HepG2 (cell line): ENCODE measurements at regions not wholly inside any gene's neighbourhood (a gene's known extent, or its start where the extent isn't known, plus 50 kb on each side); places are given as distances from the start of the nearest gene placed in this dataset.

ENCODE experiments used
- ATAC-seq: fragments of 200-7000 bp; cut with Tn5 transposase; 3 replicates; pipeline ENCODE4 v1.9.1; 2020; ENCODE audit warnings: mild to moderate bottlenecking, moderate library complexity
- BruUV-seq: library from RNA; stranded (reverse); fragments of 400-500 nt; replicated peaks from 2 replicates; lab custom pipeline; 2021; lab: Mats Ljungman, UMichigan
- CTCF ChIA-PET: fragments of 300-600 bp; formaldehyde crosslinking; extraction: SDS; loops from one replicate; lab custom pipeline; 2021; ENCODE audit warnings: low total read pairs, inconsistent platforms, low intra/inter-chr PET ratio; lab: Yijun Ruan, JAX
- POLR2A ChIA-PET: fragments of 350-600 bp; sonication (Branson Sonifier 250); formaldehyde crosslinking; loops from one replicate; lab custom pipeline; 2020; ENCODE audit warnings: antibody characterized with exemption, inconsistent platforms; lab: Yijun Ruan, JAX
- DNase-seq: peaks from one replicate; pipeline ENCODE4 v3.0.0-alpha.2; 2015; ENCODE audit warnings: low spot score
- FAIRE-seq: peaks from 3 replicates; lab custom pipeline; 2011; peaks lifted over from hg19 to GRCh38; lab: Jason Lieb, UNC
- H2AFZ ChIP-seq: one replicate; pipeline ENCODE4 v1.6.1; 2011; ENCODE audit warnings: low read length, inconsistent platforms
- H3K27ac ChIP-seq: fragments of 300-600 bp; 3 replicates; pipeline ENCODE4 v1.8.0; 2011; ENCODE audit warnings: mixed run types, mild to moderate bottlenecking, mixed read lengths, low read length, inconsistent platforms; ENCODE audit not compliant: insufficient read depth; ENCODE audit errors: extremely low read length
- H3K27me3 ChIP-seq, 2 experiments: fragments of 200-600 bp in 1 of 2; 2 replicates in 1 of 2; 3 replicates in 1 of 2; pipeline versions ENCODE4 v1.6.0 to v1.8.0; 2011; ENCODE audit warnings: low read length in 2 of 2, mild to moderate bottlenecking in 2 of 2, moderate library complexity in 2 of 2, inconsistent platforms in 1 of 2; ENCODE audit not compliant: insufficient read depth in 2 of 2, control insufficient read depth in 1 of 2
- H3K36me3 ChIP-seq, 2 experiments: fragments of 200-600 bp in 1 of 2; replicated peaks in 1 of 2; 2 replicates in 1 of 2; 3 replicates in 1 of 2; pipeline versions ENCODE4 v1.5.1 to v1.8.0; 2011; ENCODE audit warnings: low read length in 2 of 2, inconsistent platforms in 1 of 2; ENCODE audit not compliant: insufficient read depth in 2 of 2, control insufficient read depth in 1 of 2
- H3K4me1 ChIP-seq: 2 replicates; pipeline ENCODE4 v1.5.1; 2012; ENCODE audit warnings: low read length, inconsistent platforms; ENCODE audit not compliant: insufficient read depth
- H3K4me2 ChIP-seq: 2 replicates; pipeline ENCODE4 v1.6.0; 2011; ENCODE audit warnings: low read depth, low read length, inconsistent platforms
- H3K4me3 ChIP-seq, 3 experiments: fragments of 200-600 bp in 1 of 3; sonication (generic), shearing (Covaris generic) in 1 of 3; replicated peaks in 1 of 3; 2 replicates each; pipeline ENCODE4 v1.5.1; 2011 to 2016; ENCODE audit warnings: low read length in 3 of 3, inconsistent platforms in 2 of 3, low read depth in 2 of 3, mild to moderate bottlenecking in 2 of 3, control low read depth in 1 of 3, mixed read lengths in 1 of 3; ENCODE audit not compliant: insufficient read depth in 1 of 3
- H3K79me2 ChIP-seq: one replicate; pipeline ENCODE4 v1.6.1; 2011; ENCODE audit warnings: low read length, inconsistent platforms; ENCODE audit not compliant: insufficient read depth
- H3K9ac ChIP-seq: 2 replicates; pipeline ENCODE4 v1.6.0; 2011; ENCODE audit warnings: mild to moderate bottlenecking, low read depth, low read length, inconsistent platforms; ENCODE audit not compliant: insufficient read depth
- H3K9me3 ChIP-seq: 2 replicates; pipeline ENCODE4 v1.5.1; 2012; ENCODE audit warnings: mild to moderate bottlenecking, low read length
- H4K20me1 ChIP-seq: 2 replicates; pipeline ENCODE4 v1.6.0; 2011; ENCODE audit warnings: inconsistent platforms, mild to moderate bottlenecking, low read length, moderate library complexity; ENCODE audit not compliant: insufficient read depth
- AGO2 ChIP-seq: fragments of 200-400 bp; formaldehyde crosslinking; optimal IDR thresholded peaks from 2 replicates; pipeline ENCODE3; 2017; ENCODE audit warnings: mild to moderate bottlenecking, low read depth, low read length, moderate library complexity
- AHR ChIP-seq: IDR thresholded peaks from 2 replicates; pipeline ENCODE4 v1.6.1; 2018; ENCODE audit warnings: missing genetic modification reagents, missing compliant biosample characterization
- GPBP1L1 ChIP-seq: sonication (generic); formaldehyde crosslinking; IDR thresholded peaks from 2 replicates; pipeline ENCODE4 v1.5.0; 2020; ENCODE audit warnings: mild to moderate bottlenecking, missing genetic modification reagents
- GPN1 ChIP-seq: sonication (generic); formaldehyde crosslinking; IDR thresholded peaks from 2 replicates; pipeline ENCODE4 v1.5.1; 2020; ENCODE audit warnings: missing genetic modification reagents, borderline replicate concordance
- HMG20B ChIP-seq: conservative IDR thresholded peaks from 2 replicates; pipeline ENCODE4 v1.6.1; 2016; ENCODE audit warnings: missing genetic modification reagents, missing compliant biosample characterization
- JUND ChIP-seq: sonication (generic); formaldehyde crosslinking; IDR thresholded peaks from 2 replicates; pipeline ENCODE4 v1.8.0; 2022; ENCODE audit warnings: mild to moderate bottlenecking, missing genetic modification reagents
- KDM5A ChIP-seq: fragments of 200-600 bp; sonication (generic); IDR thresholded peaks from 2 replicates; pipeline ENCODE4 v1.7.0; 2018; ENCODE audit warnings: antibody characterized with exemption, mild to moderate bottlenecking, low read length, borderline replicate concordance
- KLF12 ChIP-seq: sonication (generic); formaldehyde crosslinking; IDR thresholded peaks from 2 replicates; pipeline ENCODE4 v1.4.0; 2020; ENCODE audit warnings: missing genetic modification reagents, borderline replicate concordance
- NCOR1 ChIP-seq: fragments of 200-600 bp; sonication (generic); IDR thresholded peaks from 2 replicates; pipeline ENCODE4 v1.7.0; 2017; ENCODE audit warnings: antibody characterized with exemption, low read length, borderline replicate concordance
- PAF1 ChIP-seq: IDR thresholded peaks from 2 replicates; pipeline ENCODE4 v1.6.1; 2016; ENCODE audit warnings: missing genetic modification reagents, missing compliant biosample characterization
- RBFOX2 ChIP-seq: fragments of 200-400 bp; formaldehyde crosslinking; IDR thresholded peaks from 2 replicates; pipeline ENCODE4 v1.6.1; 2017; ENCODE audit warnings: low read depth, mild to moderate bottlenecking, low read length
- SIN3B ChIP-seq: fragments of 150-350 bp; IDR thresholded peaks from 2 replicates; pipeline ENCODE4 v1.6.1; 2014; ENCODE audit warnings: low read length
- TEAD2 ChIP-seq: sonication (generic); formaldehyde crosslinking; IDR thresholded peaks from 2 replicates; pipeline ENCODE4 v1.9.0; 2021; ENCODE audit warnings: missing genetic modification reagents
- TRIM24 ChIP-seq: sonication (generic); formaldehyde crosslinking; IDR thresholded peaks from 2 replicates; pipeline ENCODE4 v1.8.0; 2022; ENCODE audit warnings: mild to moderate bottlenecking, missing genetic modification reagents
- ZBTB7A ChIP-seq: sonication (generic); formaldehyde crosslinking; IDR thresholded peaks from 2 replicates; pipeline ENCODE4 v1.8.0; 2022; ENCODE audit warnings: mild to moderate bottlenecking, missing genetic modification reagents
- ZEB1 ChIP-seq: IDR thresholded peaks from 2 replicates; pipeline ENCODE4 v1.6.1; 2012; ENCODE audit warnings: mild to moderate bottlenecking, low read depth, inconsistent platforms; ENCODE audit not compliant: insufficient replicate concordance
- ZFX ChIP-seq: sonication (generic); formaldehyde crosslinking; IDR thresholded peaks from 2 replicates; pipeline ENCODE4 v1.4.0; 2020; ENCODE audit warnings: mild to moderate bottlenecking, low read depth, missing genetic modification reagents, moderate library complexity
- ZNF713 ChIP-seq: sonication (generic); formaldehyde crosslinking; IDR thresholded peaks from 2 replicates; pipeline ENCODE4 v1.4.0; 2020; ENCODE audit warnings: mild to moderate bottlenecking, missing genetic modification reagents
- ZNF777 ChIP-seq: sonication (generic); formaldehyde crosslinking; IDR thresholded peaks from 2 replicates; pipeline ENCODE4 v1.4.0; 2020; ENCODE audit warnings: missing genetic modification reagents
- WGBS: methylation state at CpG from one replicate; pipeline ENCODE4 v1.1.6; 2017; ENCODE audit warnings: low lambda C conversion rate; 5-methylcytosine and 5-hydroxymethylcytosine counted together
- in situ Hi-C: cut with HindIII; loops from 2 replicates; pipeline ENCODE4 v1.10.0; 2017; ENCODE audit warnings: low pct_unique_long_range_greater_than_20kb; ENCODE audit not compliant: extremely low pct_ligation_motif_present
- intact Hi-C: fragments of 100-400 bp; cut with micrococcal nuclease; formaldehyde crosslinking; loops from one replicate; pipeline ENCODE4 v1.10.0; 2022; ENCODE audit not compliant: unreplicated experiment
- TF ChIP-seq, protein P1 (sequence below): sonication (generic); formaldehyde crosslinking; IDR thresholded peaks from 2 replicates; pipeline ENCODE4 v1.8.1; 2022; ENCODE audit warnings: mild to moderate bottlenecking, missing genetic modification reagents

DNA sequence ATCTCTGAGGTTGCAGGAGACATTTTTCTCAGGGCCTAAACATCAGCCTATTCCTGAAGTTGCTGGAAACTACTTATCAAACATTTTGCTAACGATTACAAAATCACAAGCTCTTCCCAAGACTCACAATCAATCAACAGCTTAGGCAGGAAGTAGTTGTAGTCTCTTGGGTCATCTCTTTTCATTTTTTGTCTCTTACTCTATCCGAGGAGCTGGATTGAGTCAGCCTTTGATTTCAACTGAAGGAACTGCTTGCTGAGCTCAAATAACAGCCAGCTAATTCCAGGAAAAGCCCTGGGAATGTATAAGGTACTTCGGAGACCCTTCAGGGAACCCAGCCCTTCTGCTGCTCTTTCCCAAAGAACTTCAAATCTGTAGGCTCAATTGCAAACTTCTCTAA lies 398.9 kb downstream of the PLK2 start:
- TF ChIP-seq NCOR1 (no peak), ZNF713 (CRISPR knock-in tag) (no peak), ZFX (no peak), ZEB1 (no peak), KLF12 (CRISPR knock-in tag) (no peak), PAF1 (CRISPR knock-in tag) (no peak), KDM5A (no peak), ZBTB7A (CRISPR knock-in tag) (no peak), TEAD2 (CRISPR knock-in tag) (no peak), GPBP1L1 (CRISPR knock-in tag) (no peak), ZNF777 (CRISPR knock-in tag) (no peak), TRIM24 (CRISPR knock-in tag) (no peak), RBFOX2 (no peak), AGO2 (no peak), AHR (no peak), JUND (CRISPR knock-in tag) (no peak), GPN1 (no peak), SIN3B (no peak), HMG20B (CRISPR knock-in tag) (no peak)
- TF ChIP-seq, protein P1, sequence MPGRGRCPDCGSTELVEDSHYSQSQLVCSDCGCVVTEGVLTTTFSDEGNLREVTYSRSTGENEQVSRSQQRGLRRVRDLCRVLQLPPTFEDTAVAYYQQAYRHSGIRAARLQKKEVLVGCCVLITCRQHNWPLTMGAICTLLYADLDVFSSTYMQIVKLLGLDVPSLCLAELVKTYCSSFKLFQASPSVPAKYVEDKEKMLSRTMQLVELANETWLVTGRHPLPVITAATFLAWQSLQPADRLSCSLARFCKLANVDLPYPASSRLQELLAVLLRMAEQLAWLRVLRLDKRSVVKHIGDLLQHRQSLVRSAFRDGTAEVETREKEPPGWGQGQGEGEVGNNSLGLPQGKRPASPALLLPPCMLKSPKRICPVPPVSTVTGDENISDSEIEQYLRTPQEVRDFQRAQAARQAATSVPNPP (CRISPR knock-in tag) = no peak
- BruUV-seq = no TSS peak
- Histone ChIP-seq H3K4me2 (no peak overlapping the region), H3K36me3 (no peaks in the 10 kb centered on the region), H3K4me1 (no peaks in the 10 kb centered on the region), H3K27ac (no peak overlapping the region), H3K27me3 (no peaks in the 10 kb centered on the region), H3K79me2 (no peaks in the 10 kb centered on the region), H3K9me3 (peaks cover 4% of the 10 kb centered on the region; the same call in 1 of the 2 replicates), H2AFZ (no peak overlapping the region), H3K4me3 (no peak overlapping the region), H4K20me1 (no peaks in the 10 kb centered on the region), H3K9ac (no peak overlapping the region)
- in situ Hi-C loops = no loop called here
- 0% methylated on average over 3 of the region's 3 CpGs for WGBS
- CTCF ChIA-PET = no interaction called here
- no peak for DNase-seq
- intact Hi-C loops = no loop called here
- POLR2A ChIA-PET = no interaction called here
- FAIRE-seq = no peak
- ATAC-seq = no peak
